OCI-LY7 (cell line): ENCODE measurements at regions not wholly inside any gene's neighbourhood (a gene's known extent, or its start where the extent isn't known, plus 50 kb on each side); places are given as distances from the start of the nearest gene placed in this dataset.

ENCODE experiments used
- BruUV-seq: library from RNA; stranded (reverse); fragments of 400-500 nt; replicated peaks from 2 replicates; lab custom pipeline; 2021; lab: Mats Ljungman, UMichigan
- CTCF ChIA-PET: fragments of 300-600 bp; sonication (Branson Sonifier 250); formaldehyde crosslinking; loops from one replicate; lab custom pipeline; 2022; ENCODE audit warnings: antibody characterized with exemption; ENCODE audit not compliant: unreplicated experiment; lab: Charles Lee
- POLR2A ChIA-PET: fragments of 300-600 bp; sonication (Branson Sonifier 250); formaldehyde crosslinking; loops from one replicate; lab custom pipeline; 2022; ENCODE audit warnings: antibody characterized with exemption; lab: Charles Lee
- DNase-seq: peaks from one replicate; pipeline ENCODE4 v3.0.0-alpha.2; 2015; ENCODE audit warnings: low spot score
- H2AFZ ChIP-seq: fragments of 200-600 bp; sonication (generic), shearing (Covaris generic); 2 replicates; pipeline ENCODE4 v1.6.1; 2014; ENCODE audit warnings: mild to moderate bottlenecking, antibody characterized with exemption, low read length, moderate library complexity
- H3K27ac ChIP-seq: fragments of 200-600 bp; sonication (generic); 2 replicates; pipeline ENCODE4 v1.5.1; 2014; ENCODE audit warnings: mixed run types, low read depth, mild to moderate bottlenecking, moderate library complexity, low read length, inconsistent platforms; ENCODE audit not compliant: poor library complexity, severe bottlenecking
- H3K36me3 ChIP-seq: fragments of 200-600 bp; sonication (generic); 2 replicates; pipeline ENCODE4 v1.6.1; 2014; ENCODE audit warnings: mild to moderate bottlenecking, antibody characterized with exemption, low read length, moderate library complexity, mixed read lengths; ENCODE audit not compliant: insufficient read depth
- H3K4me1 ChIP-seq: fragments of 200-600 bp; sonication (generic); 2 replicates; pipeline ENCODE4 v1.5.1; 2014; ENCODE audit warnings: mild to moderate bottlenecking, low read length; ENCODE audit not compliant: insufficient read depth, poor library complexity, severe bottlenecking
- H3K4me2 ChIP-seq: fragments of 200-600 bp; sonication (generic); 2 replicates; pipeline ENCODE4 v1.6.1; 2014; ENCODE audit warnings: mild to moderate bottlenecking, low read length
- H3K4me3 ChIP-seq: fragments of 200-600 bp; sonication (generic); 2 replicates; pipeline ENCODE4 v1.5.1; 2014; ENCODE audit warnings: mild to moderate bottlenecking, low read depth, low read length; ENCODE audit not compliant: poor library complexity, severe bottlenecking
- H3K79me2 ChIP-seq: fragments of 200-600 bp; sonication (generic); 2 replicates; pipeline ENCODE4 v1.6.1; 2016; ENCODE audit warnings: low read depth, mild to moderate bottlenecking, low read length, moderate library complexity, mixed read lengths; ENCODE audit not compliant: insufficient read depth
- H3K9me2 ChIP-seq: fragments of 200-600 bp; sonication (generic); 2 replicates; pipeline ENCODE4 v1.6.1; 2016; ENCODE audit warnings: mild to moderate bottlenecking, low read length, mixed read lengths; ENCODE audit not compliant: insufficient read depth
- H3K9me3 ChIP-seq: fragments of 200-600 bp; sonication (generic); 2 replicates; pipeline ENCODE4 v1.6.1; 2014; ENCODE audit warnings: mild to moderate bottlenecking, mixed run types, low read length, mixed read lengths
- H4K20me1 ChIP-seq: fragments of 200-600 bp; sonication (generic); 2 replicates; pipeline ENCODE4 v1.6.1; 2014; ENCODE audit warnings: mild to moderate bottlenecking, antibody characterized with exemption, low read length, moderate library complexity, mixed read lengths; ENCODE audit not compliant: insufficient read depth
- CTCF ChIP-seq: fragments of 200-600 bp; sonication (generic); conservative IDR thresholded peaks from 2 replicates; pipeline ENCODE4 v1.5.1; 2014; ENCODE audit warnings: mild to moderate bottlenecking, antibody characterized with exemption, low read length, moderate library complexity, mixed read lengths
- EZH2phosphoT487 ChIP-seq: fragments of 200-600 bp; sonication (generic); IDR thresholded peaks from 2 replicates; pipeline ENCODE4 v1.6.1; 2018; ENCODE audit warnings: low read depth, borderline replicate concordance, mild to moderate bottlenecking, mixed run types, antibody characterized with exemption, low read length, moderate library complexity, mixed read lengths
- intact Hi-C: fragments of 100-400 bp; cut with micrococcal nuclease; formaldehyde crosslinking; loops from one replicate; pipeline ENCODE4 v1.10.0; 2022; ENCODE audit not compliant: unreplicated experiment

DNA sequence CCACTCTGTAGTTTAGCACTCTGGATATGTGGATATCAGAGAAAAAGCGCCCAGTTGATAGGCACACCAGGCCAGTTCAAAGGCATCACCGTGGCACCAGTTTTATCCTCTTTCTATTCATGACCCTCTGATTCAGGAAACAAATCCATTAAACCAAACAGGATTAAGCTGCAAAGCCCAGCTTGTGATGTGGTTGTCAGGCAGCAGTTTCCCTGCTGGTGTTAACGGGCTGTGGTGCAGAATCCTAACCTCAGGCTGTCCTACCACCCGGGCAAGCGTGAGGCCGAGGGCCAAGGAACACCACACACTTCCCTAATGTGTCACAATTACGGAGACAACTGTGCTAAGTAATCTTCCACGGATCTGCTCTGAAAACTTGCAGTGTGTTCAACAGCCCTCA lies 209.1 kb downstream of the OLFM4 start:
- Histone ChIP-seq H4K20me1 (no peaks in the 10 kb centered on the region), H3K4me2 (no peak overlapping the region), H3K27ac (no peak overlapping the region), H3K36me3 (no peaks in the 10 kb centered on the region), H3K4me3 (no peak overlapping the region), H3K9me2 (no peaks in the 10 kb centered on the region), H2AFZ (no peak overlapping the region), H3K4me1 (no peaks in the 10 kb centered on the region), H3K9me3 (no peaks in the 10 kb centered on the region), H3K79me2 (no peaks in the 10 kb centered on the region)
- TF ChIP-seq EZH2phosphoT487 = no peak
- TF ChIP-seq CTCF = no peak
- no peak for DNase-seq
- intact Hi-C loops = no loop called here
- ChIA-PET CTCF (no interaction called here), POLR2A (no interaction called here)
- BruUV-seq = no TSS peak

DNA sequence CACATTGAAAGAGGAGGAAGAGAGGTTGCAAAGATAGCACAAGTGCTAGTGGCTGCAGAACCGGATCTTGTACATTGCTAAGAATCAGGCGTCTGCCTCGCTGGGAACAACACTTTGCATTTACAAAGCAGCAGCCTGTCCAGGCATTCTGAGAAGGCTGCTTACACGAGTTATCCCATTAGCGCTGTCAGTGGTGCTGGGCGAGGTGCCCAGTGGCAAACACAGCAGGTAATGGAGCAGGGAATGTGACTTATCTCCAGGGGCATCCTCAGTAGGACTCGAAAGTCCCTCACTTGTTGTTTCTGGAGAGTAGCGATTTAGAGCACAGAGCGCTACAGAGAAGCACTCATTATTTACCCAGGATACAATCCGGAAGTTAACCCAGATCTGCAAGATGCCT lies 209.6 kb downstream of the OLFM4 start:
- Histone ChIP-seq H3K4me2 (no peak overlapping the region), H3K4me1 (no peaks in the 10 kb centered on the region), H3K9me3 (no peaks in the 10 kb centered on the region), H3K27ac (no peak overlapping the region), H3K4me3 (no peak overlapping the region), H3K9me2 (no peaks in the 10 kb centered on the region), H4K20me1 (no peaks in the 10 kb centered on the region), H3K79me2 (no peaks in the 10 kb centered on the region), H2AFZ (no peak overlapping the region), H3K36me3 (no peaks in the 10 kb centered on the region)
- ChIA-PET CTCF (no interaction called here), POLR2A (no interaction called here)
- intact Hi-C loops = no loop called here
- BruUV-seq = no TSS peak
- no peak for DNase-seq
- TF ChIP-seq CTCF (no peak), EZH2phosphoT487 (no peak)

DNA sequence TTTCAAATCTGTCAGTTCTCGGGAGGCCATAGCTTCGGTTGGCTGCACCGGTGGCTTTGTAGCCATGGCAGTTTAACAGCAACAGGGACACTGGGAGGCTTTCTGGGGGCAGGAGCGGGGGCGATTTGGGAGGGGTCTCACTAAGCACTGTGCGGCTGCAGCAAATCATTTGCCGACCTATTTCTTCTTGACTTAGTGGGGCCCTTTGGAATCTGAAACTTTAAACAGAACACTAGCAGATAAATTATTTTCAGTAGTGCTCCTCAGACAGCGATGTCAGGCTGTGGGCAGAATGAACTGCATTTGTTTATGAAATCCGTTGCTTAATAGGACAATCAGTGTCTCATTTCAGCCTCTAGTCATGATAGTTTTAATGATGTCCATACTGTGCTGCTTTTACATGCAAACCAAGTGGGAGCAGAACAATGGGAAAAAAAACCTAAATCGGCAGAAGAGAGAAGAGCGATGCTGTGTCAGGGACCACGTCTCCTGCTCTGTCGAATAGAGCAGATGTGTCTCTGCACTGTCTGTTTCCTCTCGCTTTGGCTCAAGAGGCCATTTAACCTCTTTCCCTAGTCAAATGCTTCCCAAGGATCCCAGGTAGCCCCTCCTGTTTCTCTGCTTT lies 211.9 kb downstream of the OLFM4 start:
- POLR2A ChIA-PET = no interaction called here
- Histone ChIP-seq H3K4me1 (no peaks in the 10 kb centered on the region), H3K27ac (no peak overlapping the region), H3K36me3 (no peaks in the 10 kb centered on the region), H3K9me2 (no peaks in the 10 kb centered on the region), H4K20me1 (no peaks in the 10 kb centered on the region), H2AFZ (no peak overlapping the region), H3K9me3 (no peaks in the 10 kb centered on the region), H3K4me3 (no peak overlapping the region), H3K4me2 (no peak overlapping the region), H3K79me2 (no peaks in the 10 kb centered on the region)
- DNase-seq = no peak
- no peak for TF ChIP-seq CTCF
- TF ChIP-seq EZH2phosphoT487 = no peak
- CTCF ChIA-PET = no interaction called here
- BruUV-seq = no TSS peak
- intact Hi-C loops = no loop called here
